ENCODE measurements at regions not wholly inside any gene's neighbourhood (a gene's known extent, or its start where the extent isn't known, plus 50 kb on each side); places are given as distances from the start of the nearest gene placed in this dataset.

DNA sequence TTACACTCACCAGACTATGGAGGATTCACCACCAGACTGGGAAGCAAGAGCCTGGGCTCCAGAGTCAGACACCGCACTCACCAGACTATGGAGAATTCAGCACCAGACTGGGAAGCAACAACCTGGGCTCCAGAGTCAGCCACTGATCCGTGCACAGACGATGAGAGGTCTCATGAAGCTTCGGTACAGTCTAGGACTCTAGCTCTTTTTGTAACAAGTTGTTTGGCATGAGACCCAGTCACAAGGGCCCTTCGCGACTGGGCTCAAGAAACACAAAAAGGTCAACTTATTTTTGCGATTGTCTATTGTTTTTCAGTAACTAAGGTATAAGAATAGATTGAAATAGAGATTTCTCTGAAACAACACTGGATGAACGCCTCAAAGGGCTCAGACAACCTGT is 192.7 kb upstream of the ADAMTSL1 start:
- no peak overlapping the region for H3K4me3 ChIP-seq
- H3K4me1 ChIP-seq (replicated peaks), result no peaks in the 10 kb centered on the region
- no peak overlapping the region for H3K27ac ChIP-seq
- H3K9me3 ChIP-seq, result no peaks in the 10 kb centered on the region
- H3K36me3 ChIP-seq, result no peaks in the 10 kb centered on the region
- WGBS, result 94% methylated on average over 8 of the region's 8 CpGs
- no peaks in the 10 kb centered on the region for H3K27me3 ChIP-seq (replicated peaks; ENCODE audit: insufficient read depth)
- intact Hi-C loops (cut with DNase I), result no loop called here
- DNase-seq (ENCODE audit: low spot score), result no peak
- TF ChIP-seq, protein P1, sequence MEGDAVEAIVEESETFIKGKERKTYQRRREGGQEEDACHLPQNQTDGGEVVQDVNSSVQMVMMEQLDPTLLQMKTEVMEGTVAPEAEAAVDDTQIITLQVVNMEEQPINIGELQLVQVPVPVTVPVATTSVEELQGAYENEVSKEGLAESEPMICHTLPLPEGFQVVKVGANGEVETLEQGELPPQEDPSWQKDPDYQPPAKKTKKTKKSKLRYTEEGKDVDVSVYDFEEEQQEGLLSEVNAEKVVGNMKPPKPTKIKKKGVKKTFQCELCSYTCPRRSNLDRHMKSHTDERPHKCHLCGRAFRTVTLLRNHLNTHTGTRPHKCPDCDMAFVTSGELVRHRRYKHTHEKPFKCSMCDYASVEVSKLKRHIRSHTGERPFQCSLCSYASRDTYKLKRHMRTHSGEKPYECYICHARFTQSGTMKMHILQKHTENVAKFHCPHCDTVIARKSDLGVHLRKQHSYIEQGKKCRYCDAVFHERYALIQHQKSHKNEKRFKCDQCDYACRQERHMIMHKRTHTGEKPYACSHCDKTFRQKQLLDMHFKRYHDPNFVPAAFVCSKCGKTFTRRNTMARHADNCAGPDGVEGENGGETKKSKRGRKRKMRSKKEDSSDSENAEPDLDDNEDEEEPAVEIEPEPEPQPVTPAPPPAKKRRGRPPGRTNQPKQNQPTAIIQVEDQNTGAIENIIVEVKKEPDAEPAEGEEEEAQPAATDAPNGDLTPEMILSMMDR (IDR thresholded peaks at IDR 0.05), result no peak
- TF ChIP-seq POLR2A (IDR thresholded peaks at IDR 0.05) (no peak), POLR2AphosphoS5 (IDR thresholded peaks at IDR 0.05) (no peak)

- Histone ChIP-seq H3K27me3 (replicated peaks; ENCODE audit: insufficient read depth) (no peaks in the 10 kb centered on the region), H3K27ac (no peak overlapping the region), H3K9me3 (no peaks in the 10 kb centered on the region), H3K4me1 (replicated peaks) (peaks cover 2% of the 10 kb centered on the region), H3K4me3 (no peak overlapping the region), H3K36me3 (no peaks in the 10 kb centered on the region)
- no peak for TF ChIP-seq POLR2A (IDR thresholded peaks at IDR 0.05)
- TF ChIP-seq, protein P1 (IDR thresholded peaks at IDR 0.05), result no peak
- TF ChIP-seq POLR2AphosphoS5 (IDR thresholded peaks at IDR 0.05), result no peak
- DNase-seq (ENCODE audit: low spot score), result no peak
- intact Hi-C loops (cut with DNase I), result no loop called here
- 40% methylated on average over 1 of the region's 1 CpG for WGBS
Observed at GRCh38 chr9:18294229-18294628, 179.7 kb upstream of the ADAMTSL1 start.

DNA sequence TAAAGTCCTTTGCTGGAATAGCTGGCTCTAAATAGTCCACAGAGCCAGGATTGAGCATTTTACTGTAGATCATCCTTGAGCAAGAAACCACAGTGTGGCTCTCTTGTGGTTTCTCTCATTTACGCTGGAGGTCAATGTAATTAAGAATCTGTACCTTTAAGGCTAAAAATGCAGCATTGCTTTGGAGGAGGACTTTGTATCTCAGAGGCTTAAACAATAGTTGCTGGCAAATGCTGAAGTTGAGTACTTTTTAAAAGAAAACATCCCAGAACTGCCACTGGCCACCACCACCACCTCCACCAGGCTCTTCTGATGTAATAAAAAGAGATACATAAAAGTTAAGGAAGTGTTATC is 177.3 kb upstream of the ADAMTSL1 start:
- Histone ChIP-seq H3K36me3 (no peaks in the 10 kb centered on the region), H3K4me1 (replicated peaks) (peaks cover 2% of the 10 kb centered on the region), H3K27ac (no peak overlapping the region), H3K9me3 (no peaks in the 10 kb centered on the region), H3K27me3 (replicated peaks; ENCODE audit: insufficient read depth) (no peaks in the 10 kb centered on the region), H3K4me3 (no peak overlapping the region)
- intact Hi-C loops (cut with DNase I), result no loop called here
- 82% methylated on average over 1 of the region's 1 CpG for WGBS
- DNase-seq (ENCODE audit: low spot score), result no peak
- TF ChIP-seq, protein P1 (IDR thresholded peaks at IDR 0.05), result no peak
- TF ChIP-seq POLR2A (IDR thresholded peaks at IDR 0.05) (no peak), POLR2AphosphoS5 (IDR thresholded peaks at IDR 0.05) (no peak)

- WGBS, result 50% methylated on average over 9 of the region's 9 CpGs
- no peaks in the 10 kb centered on the region for H3K27me3 ChIP-seq (replicated peaks; ENCODE audit: insufficient read depth)
Observed at GRCh38 chr9:18297056-18297841, 176.7 kb upstream of the ADAMTSL1 start.

More at GRCh38 chr9:18297056-18297841, 176.7 kb upstream of the ADAMTSL1 start:
- intact Hi-C loops (cut with DNase I), result no loop called here
- H3K4me1 ChIP-seq (replicated peaks), result peaks cover 2% of the 10 kb centered on the region
- no peaks in the 10 kb centered on the region for H3K36me3 ChIP-seq
- no peak overlapping the region for H3K27ac ChIP-seq
- H3K9me3 ChIP-seq, result no peaks in the 10 kb centered on the region
- H3K4me3 ChIP-seq, result no peak overlapping the region
- no peak for DNase-seq (ENCODE audit: low spot score)
- TF ChIP-seq POLR2AphosphoS5 (IDR thresholded peaks at IDR 0.05) (no peak), POLR2A (IDR thresholded peaks at IDR 0.05) (no peak)
- TF ChIP-seq, protein P1 (IDR thresholded peaks at IDR 0.05), result no peak

Data from prostate gland (tissue), 2 donors.